PC-9 (cell line): ENCODE measurements at regions not wholly inside any gene's neighbourhood (a gene's known extent, or its start where the extent isn't known, plus 50 kb on each side); places are given as distances from the start of the nearest gene placed in this dataset.

ENCODE experiments used
- EZH2 ChIP-seq: fragments of 200-600 bp; sonication (generic); IDR thresholded peaks from 2 replicates; pipeline ENCODE4 v1.8.0; 2017; ENCODE audit warnings: antibody characterized with exemption, low read depth
- TF ChIP-seq, protein P1 (sequence below): fragments of 200-600 bp; sonication (generic); conservative IDR thresholded peaks from 2 replicates; pipeline ENCODE4 v1.6.1; 2017; ENCODE audit warnings: mixed run types, antibody characterized with exemption, mild to moderate bottlenecking, moderate library complexity

DNA sequence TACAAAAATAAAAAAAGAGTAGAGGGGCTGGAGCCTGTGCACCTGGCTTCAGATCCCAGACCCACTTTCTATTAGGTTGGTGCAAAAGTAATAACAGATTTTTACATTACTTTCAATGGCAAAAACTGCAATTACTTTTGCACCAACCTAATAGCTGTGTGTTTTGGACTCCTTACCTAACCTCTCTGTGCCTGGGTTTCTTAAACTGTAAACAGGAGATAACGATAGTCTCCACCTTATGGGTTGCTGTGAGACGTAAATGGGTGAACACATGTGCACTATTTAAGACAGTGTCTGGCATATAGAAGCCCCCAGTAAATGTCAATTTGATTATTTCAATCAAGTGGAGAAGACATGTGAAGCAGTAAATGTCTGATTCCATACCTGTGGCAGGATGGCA lies 89.7 kb downstream of the TFAP2C start:
- TF ChIP-seq EZH2, result no peak
- TF ChIP-seq, protein P1, sequence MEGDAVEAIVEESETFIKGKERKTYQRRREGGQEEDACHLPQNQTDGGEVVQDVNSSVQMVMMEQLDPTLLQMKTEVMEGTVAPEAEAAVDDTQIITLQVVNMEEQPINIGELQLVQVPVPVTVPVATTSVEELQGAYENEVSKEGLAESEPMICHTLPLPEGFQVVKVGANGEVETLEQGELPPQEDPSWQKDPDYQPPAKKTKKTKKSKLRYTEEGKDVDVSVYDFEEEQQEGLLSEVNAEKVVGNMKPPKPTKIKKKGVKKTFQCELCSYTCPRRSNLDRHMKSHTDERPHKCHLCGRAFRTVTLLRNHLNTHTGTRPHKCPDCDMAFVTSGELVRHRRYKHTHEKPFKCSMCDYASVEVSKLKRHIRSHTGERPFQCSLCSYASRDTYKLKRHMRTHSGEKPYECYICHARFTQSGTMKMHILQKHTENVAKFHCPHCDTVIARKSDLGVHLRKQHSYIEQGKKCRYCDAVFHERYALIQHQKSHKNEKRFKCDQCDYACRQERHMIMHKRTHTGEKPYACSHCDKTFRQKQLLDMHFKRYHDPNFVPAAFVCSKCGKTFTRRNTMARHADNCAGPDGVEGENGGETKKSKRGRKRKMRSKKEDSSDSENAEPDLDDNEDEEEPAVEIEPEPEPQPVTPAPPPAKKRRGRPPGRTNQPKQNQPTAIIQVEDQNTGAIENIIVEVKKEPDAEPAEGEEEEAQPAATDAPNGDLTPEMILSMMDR, result no peak
